NCI-H526 treated with DMSO at 0.1 percent for 48 hours (cell line): ENCODE measurements at regions not wholly inside any gene's neighbourhood (a gene's known extent, or its start where the extent isn't known, plus 50 kb on each side); places are given as distances from the start of the nearest gene placed in this dataset.
"Not testable (repeated sequence)": the region's sequence is repeated elsewhere in the genome, so short reads cannot be mapped to it uniquely, and the experiment has no call there.

Source experiments
- DNase-seq: peaks from one replicate; lab custom pipeline; 2025; lab: John Stamatoyannopoulos, UW

- DNase-seq = no peak
These were observed 343.0 kb downstream of the TCERG1L start for GRCh38 chr10:130968511-130968910.

- DNase-seq = no peak
These were observed 342.6 kb downstream of the TCERG1L start for GRCh38 chr10:130968964-130969363.

- no peak for DNase-seq
These were observed 341.8 kb downstream of the TCERG1L start for GRCh38 chr10:130969700-130970099.

GRCh38 chr10:130970341-130971122, 341.0 kb downstream of the TCERG1L start:
- DNase-seq = no peak

GRCh38 chr10:130971123-130971435, 340.4 kb downstream of the TCERG1L start:
- no peak for DNase-seq

GRCh38 chr10:130973127-130973839, 338.2 kb downstream of the TCERG1L start:
- DNase-seq = no peak

GRCh38 chr10:130974166-130974565, 337.4 kb downstream of the TCERG1L start:
- DNase-seq = no peak

- DNase-seq = not testable (repeated sequence)
These were observed 336.2 kb downstream of the TCERG1L start for GRCh38 chr10:130975351-130975750.

- DNase-seq = no peak
These were observed 328.7 kb downstream of the TCERG1L start for GRCh38 chr10:130982802-130983201.

GRCh38 chr10:130983749-130984148, 327.8 kb downstream of the TCERG1L start:
- DNase-seq = no peak

GRCh38 chr10:130984686-130985085, 326.8 kb downstream of the TCERG1L start:
- DNase-seq = no peak

GRCh38 chr10:130985158-130985753, 326.3 kb downstream of the TCERG1L start:
- no peak for DNase-seq

GRCh38 chr10:130986846-130987245, 324.7 kb downstream of the TCERG1L start:
- DNase-seq = no peak

- no peak for DNase-seq
These were observed 324.1 kb downstream of the TCERG1L start for GRCh38 chr10:130987401-130987800.

- DNase-seq = no peak
These were observed 321.8 kb downstream of the TCERG1L start for GRCh38 chr10:130989670-130990232.

- no peak for DNase-seq
These were observed 321.0 kb downstream of the TCERG1L start for GRCh38 chr10:130990486-130990885.

- no peak for DNase-seq
These were observed 318.6 kb downstream of the TCERG1L start for GRCh38 chr10:130992802-130993523.

GRCh38 chr10:130993612-130994011, 317.9 kb downstream of the TCERG1L start:
- no peak for DNase-seq

GRCh38 chr10:130994191-130994590, 317.3 kb downstream of the TCERG1L start:
- no peak for DNase-seq

GRCh38 chr10:130994845-130995244, 316.7 kb downstream of the TCERG1L start:
- DNase-seq = no peak

- DNase-seq = no peak
These were observed 314.1 kb downstream of the TCERG1L start for GRCh38 chr10:130997267-130998045.
